ENCODE measurements at regions not wholly inside any gene's neighbourhood (a gene's known extent, or its start where the extent isn't known, plus 50 kb on each side); places are given as distances from the start of the nearest gene placed in this dataset.

DNA sequence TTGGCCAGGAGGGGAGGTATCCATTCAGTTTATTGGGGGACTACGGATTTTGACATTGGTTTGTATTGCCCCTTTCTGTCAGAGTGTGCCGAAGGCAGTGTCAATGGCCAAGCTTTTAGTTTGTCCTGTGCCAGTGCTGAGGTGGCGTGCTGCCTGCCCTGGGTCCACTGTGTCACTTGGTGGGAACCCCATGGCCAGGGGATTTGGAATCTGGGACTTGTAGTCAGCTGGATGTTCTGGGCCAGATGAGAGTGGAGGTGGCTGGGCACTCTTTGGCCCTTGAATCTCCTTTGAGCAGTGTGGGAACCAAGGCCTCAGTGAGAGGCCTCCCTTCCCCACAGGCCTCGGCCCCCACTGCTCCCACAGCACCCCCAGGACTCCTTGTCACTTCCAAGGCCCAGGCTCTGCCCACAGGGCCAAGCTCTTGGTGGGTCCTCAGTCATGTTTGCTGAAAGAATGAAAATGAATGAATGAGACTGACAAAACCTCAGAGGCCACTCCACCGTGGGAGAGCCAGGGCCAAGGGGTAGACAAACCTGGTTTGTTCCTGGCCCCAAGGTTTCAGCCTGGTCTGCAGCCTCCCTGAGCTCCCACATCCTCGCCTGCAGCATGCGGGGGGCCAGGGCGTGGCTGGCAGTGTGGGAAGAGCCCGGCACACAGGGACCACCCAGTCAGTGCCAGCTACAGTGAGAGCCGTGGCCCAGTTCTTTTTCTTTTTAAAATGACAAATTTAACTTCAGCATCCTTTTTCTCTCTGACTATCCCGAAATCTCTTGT is 412.2 kb downstream of the MATN1 start:
- FAIRE-seq = no peak

DNA sequence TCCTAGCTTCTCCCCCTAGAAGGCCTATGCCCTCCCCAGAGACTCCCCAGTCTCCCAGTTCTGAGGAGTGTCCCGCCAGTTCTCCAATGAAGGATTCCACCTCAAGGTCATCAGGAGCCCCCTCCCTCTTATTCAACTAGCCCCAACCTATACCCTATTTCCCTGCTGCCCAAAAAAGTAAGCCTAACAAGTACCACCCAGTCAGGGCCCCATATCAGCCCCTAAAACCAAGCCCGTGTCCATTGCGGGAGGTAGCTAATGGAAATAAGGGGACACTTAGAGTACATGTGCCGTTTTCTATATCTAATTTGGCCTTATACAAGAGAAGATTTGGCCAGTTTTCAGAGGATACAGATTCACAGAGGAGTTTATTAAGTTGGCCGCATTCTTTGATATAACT is 416.2 kb downstream of the MATN1 start:
- FAIRE-seq = no peak

DNA sequence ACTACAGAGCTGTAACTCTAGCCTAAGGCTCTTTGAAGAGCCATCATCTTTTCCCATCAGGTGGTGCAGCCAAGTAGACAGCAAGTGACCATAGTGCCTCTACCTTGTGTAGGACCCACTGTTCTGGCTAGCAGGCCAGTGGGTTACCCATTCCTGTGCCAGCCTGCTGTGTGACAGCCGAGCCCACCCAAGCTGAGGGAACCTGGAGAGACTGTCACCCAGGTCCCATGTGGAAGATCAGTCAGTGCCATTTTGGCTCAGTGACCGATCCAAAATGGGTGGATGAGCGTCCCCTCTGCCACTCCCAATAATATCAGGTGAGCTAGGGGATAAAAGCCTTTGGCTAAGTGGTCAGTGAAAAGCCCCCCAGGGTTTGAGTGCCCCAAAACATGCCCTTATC is 417.9 kb downstream of the MATN1 start:
- no peak for FAIRE-seq

DNA sequence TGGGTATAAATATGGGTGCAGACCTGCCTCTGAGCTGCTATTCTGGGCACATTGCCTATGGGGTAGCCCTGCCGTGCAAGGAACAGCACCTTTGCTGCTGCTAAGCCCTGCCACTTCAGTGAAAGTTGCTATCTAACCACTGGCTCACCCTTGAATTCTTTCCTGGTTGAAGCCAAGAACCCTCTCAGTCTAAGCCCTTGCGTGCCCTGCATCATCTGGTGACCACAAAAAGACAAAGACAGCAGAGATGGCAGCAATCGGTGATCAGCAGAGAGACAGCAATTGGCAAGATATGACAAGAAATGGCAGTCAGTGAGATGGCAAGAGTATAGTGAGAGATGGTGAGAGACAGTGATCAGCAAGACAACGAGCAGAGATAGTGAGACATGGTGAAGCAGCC is 418.3 kb downstream of the MATN1 start:
- FAIRE-seq = no peak

DNA sequence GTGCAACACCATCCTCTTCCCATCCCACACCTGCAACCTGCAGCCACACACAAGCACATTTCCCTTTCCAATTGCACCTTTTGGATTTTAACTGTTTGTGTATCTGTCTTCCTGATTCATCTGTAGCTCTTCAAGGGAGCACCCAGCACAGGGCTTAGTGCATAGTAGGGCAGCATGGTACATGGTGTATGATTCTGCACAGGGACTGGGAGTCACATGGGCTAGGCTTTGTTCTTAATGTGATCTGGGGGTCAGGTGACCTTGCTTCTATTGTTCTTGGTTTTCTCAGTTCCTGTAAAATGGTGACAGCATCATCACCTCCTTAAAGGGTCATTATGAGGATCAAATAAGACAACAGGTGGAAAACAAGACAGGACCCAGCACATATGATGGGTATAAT is 419.3 kb downstream of the MATN1 start:
- FAIRE-seq = no peak

DNA sequence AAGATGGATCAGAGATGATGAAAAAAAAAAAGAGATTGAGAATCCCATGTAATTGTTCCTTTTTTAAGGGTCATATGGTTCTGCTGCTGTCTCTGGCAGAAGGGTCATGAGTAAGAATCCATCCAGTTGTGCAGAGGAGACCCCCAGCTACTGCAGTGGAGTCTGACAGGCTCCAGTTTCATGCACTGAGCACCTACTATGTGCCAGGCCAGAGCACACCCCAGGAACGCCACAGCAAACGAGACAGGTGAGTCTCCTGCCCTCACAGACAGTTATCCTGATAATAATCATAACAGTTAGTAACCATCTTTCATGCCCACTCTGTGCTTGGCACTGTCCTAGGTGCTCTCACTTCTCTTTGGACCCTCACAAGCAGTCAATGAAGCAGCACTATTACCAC is 420.0 kb downstream of the MATN1 start:
- no peak for FAIRE-seq

DNA sequence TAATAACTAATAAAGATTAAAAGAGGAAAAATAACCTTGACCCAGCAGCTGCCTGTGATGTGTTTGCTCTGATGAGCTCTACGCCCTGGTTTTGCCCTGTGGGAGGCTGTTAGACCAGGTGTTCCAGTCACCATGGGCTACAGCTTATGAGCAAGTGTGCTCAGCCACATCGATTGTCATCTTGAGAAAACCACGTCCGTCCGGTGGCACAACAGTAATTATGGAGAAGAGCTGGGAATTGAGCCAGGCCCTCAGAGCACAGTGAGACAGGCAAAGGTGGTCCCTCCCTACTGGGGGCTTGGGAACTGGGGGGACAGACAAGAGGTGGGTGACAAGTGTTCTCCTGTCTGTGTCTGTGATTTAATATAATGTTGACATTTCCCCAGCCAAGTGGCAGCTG is 420.5 kb downstream of the MATN1 start:
- FAIRE-seq = no peak

DNA sequence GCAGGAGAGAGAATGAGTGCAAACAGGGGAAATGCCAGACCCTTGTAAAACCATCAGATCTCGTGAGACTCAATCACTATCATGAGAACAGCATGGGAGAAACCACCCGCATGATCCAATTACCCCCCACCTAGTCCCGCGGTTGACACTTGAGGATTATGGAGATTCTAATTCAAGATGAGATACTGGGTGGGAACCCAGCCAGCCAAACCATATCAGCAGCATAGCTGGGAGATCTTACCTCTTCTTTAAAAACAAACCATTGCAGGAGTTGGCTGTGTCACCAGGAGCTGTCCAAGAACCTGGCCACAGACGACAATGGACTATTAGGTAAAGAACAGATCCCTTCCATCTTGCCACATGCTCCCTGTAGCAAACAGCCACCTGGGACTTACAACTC is 422.7 kb downstream of the MATN1 start:
- FAIRE-seq = no peak

DNA sequence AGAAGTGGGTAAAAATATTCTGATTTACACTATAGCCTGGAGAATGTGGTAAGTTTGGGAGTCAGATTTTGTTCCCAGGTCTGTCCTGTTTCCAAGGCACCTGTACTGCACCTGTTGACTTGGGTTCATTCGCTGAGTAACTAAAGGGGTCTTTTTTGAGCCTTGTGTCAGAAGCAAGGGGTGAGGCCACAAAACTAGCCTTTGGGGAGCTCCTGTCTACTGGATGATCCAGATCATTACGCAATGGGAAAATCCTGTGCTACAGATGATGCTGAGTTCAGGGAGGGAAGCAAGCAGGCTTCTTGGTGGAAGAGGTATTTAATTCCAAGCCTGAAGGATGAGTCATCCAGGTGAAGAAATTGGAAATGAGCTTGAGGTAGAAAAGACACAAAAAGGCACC is 424.0 kb downstream of the MATN1 start:
- no peak for FAIRE-seq

DNA sequence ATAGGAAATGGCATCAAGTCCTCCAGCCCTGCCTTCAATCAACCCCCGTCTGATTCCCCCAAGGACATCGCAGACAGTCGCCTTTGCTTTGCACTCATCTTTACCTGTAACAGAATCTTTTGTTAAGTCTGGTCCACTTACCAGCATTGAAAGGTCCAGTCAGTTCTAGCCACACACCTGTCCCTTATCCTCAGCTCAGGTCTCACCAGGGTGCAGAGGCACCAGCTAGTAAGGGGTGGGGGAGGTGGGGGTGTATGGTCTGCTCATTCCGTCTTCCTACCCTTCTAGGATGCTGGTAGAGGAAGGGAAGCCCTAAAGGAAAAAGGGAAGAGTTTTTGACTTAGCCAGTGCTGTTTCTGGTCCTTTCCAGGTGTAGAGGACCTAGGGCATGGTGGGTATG is 427.7 kb downstream of the MATN1 start:
- no peak for FAIRE-seq

DNA sequence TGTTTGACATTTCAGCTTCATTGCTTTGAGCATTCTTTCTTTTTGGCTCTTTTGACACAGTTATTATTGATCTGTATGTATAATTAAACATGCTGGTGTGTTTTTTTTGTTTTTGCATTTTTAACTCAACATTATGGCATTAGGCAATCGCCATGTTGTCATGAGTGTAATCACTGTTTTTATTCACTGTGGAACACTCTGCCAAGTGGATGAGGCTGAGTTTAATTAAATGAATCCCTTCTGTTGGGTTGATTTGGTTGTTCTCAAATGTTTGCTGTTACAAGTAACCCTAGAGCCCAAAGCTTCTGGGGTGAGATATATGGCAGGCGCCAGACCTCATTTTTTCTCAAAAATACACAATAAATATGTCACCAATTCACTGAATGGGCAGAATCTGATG is 428.1 kb downstream of the MATN1 start:
- FAIRE-seq = no peak

DNA sequence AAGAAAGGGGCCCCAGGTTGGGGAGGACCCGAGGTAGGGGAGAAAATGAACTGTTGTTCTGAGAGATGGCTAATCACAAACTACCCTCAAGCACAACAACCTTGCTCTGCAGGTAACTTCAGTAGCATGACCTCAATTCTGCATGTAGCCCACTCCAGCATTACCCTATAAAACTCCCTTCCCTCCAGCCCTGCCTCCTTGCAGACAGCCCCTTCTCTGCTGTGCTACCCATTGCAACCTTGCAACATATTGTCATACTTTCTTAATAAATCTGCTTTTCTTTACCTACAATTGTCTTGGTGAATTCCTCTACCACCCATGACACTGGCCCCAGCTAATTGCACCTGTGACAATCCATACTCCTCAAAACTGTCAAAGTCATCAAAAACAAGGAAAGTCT is 428.9 kb downstream of the MATN1 start:
- FAIRE-seq = no peak

DNA sequence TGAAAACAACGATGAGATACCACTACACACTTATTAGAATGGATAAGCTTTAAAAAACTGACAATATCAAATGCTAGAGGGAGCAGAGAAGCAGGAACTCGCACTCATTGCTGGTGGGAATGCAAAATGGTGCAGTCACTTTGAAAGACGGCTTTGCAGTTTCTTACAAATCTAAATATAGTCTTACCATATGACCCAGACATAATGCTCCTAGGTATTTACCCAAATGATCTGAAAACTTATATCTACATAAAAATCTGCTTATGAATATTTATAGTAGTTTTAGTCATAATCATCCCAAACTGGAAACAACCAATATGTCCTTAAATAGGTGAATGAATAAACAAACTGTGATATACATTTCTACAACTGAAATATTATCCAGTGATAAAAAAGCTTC is 430.9 kb downstream of the MATN1 start:
- no peak for FAIRE-seq

DNA sequence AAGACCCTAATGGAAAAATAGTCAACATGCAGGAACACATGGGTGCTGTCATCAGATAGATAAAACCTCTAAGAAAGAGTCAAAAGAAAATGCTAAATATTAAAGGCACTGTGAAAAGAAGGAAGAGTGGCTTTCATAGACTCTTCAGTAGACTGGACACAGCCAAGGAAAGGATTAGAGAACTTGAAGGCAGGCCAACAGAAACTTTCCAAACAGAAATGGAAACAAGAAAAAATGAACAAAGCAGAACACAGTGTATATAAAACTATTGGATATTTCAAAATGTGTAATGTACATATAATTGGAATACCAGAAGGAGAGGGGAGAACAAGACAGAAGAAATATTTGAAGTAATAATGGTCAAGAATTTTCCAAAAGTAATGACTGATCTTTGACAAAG is 431.9 kb downstream of the MATN1 start:
- FAIRE-seq = no peak

DNA sequence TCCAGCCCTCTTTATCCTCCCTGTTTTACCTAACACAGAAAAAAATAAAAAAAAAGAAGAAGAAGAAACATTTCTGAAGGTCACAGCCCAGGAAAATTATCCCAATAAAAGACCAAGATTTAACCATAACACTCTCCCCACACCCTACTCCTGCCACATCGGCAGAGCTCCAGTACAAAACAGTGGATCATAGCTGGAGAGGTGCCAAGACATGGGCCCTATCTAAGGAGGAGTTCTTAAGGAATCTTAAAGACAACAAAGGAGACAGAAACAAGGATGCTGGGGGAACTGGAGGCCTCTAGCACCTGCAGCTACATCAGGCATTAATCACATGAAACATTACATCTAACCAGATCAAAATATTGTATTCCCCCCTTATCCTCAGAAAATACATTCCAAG is 432.8 kb downstream of the MATN1 start:
- FAIRE-seq = no peak

DNA sequence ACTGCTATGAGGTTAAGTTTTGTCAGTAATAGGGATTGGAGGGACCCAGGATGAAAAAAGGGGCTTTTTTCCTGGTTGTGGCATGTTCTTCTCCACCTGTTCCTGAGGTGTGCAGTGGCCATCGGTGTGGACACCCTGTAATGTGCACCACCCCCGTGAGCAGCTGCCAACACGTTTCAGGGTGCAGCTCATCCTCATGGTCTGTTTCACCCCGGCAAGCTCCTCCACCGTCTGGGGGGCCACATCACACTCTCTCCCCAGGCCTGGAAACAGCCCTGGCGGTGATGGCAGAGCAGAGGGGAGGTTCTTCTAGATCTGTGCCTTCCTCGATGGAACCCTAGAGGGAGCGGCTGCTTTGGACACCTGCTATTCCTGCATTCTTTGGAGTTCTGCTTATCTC is 435.4 kb downstream of the MATN1 start:
- FAIRE-seq = no peak

DNA sequence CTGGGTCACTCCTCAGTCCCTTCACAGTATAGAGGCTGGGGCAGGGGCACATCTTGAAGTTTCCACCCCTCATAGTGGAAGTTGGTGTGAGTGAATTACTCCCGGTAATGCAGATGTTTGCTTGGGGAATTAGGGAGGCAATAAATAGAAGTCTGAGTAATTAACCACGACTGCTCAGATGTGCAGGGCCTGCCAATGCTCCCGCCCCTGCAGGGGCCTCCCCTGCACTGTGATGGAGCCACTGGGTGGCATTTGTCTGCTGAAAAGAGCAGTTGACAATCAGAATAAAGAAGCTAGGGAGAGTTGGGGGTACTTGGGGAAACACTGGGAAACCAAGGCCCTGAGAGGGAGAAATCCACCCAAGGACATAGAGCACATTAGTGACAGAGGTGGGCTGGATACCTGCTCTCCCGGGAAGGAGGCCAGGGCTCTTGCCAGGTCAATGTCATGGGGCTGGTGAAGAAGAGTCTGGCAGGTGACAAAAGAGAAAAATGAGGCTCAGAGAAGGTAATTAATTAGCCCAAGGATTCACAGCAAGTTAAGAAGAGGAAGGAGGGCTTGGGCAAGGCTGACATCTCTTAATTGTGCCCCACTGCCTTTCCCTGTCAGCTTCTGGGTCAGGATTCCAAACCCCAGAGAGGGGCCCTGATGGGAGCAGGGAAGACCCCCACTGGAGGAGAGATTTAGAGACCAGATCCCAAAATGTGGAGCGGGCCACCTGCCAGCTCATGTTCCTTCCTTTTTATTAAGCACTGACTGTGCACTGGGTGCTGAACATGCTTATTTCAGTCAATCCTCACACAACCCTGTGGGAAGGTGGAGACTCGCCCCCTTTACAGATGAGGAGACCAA is 436.2 kb downstream of the MATN1 start:
- no peak for FAIRE-seq

DNA sequence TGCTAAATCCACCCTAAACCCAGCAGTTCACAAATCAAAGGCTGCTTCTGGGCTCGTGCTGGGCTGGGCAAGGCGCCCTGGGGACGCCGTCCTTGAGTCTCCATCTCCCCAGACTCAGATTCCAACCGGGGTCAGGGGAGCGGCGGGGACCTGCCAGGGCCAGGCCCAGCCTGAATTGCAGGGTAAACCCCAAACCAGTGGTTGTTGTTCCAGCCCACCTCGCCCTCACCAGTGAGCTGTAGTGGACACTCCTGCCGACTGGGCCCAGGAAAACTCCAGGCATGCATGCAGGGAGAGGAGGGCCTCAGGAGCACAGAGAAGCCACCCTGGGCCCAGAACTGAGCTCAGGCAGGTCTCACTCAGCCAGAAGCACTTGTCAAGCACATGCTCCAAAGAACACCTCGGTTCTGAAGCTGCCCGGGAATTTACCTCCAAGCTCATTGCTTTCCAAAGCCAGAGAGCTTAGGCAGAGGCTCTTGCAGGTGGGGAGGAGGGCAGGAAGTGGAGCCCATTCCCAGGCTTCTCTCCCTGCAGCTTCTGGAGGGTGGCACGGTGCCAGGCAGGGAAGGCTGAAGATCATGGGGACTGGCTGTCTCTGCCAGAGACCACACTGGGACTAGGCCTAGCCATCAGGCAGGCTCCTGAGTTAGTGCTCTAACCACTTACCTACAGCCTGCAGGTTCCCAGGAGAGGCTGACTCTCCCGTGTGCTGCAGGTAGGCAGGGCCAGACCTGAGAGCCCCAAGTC is 437.0 kb downstream of the MATN1 start:
- FAIRE-seq = no peak

DNA sequence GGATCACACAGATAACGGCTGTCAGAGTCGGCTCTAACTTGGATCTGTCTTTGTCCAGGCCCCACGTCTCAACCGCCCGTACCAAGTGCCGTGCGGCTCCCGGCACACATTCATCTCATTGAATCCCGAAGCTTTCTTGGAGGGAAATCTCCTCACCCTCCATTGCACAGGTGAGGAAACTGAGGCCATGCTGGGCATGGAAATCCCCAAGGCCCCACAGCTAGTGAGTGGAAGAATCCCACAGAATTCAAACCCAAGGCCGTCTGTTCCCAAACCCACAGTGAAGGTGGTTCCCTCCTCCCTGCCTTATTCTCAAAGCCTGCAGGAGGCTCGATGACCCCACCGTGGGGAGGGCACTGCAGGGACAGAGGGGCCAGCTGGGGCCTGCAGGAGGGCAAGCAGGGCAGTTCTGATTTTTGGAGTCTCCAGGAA is 437.9 kb downstream of the MATN1 start:
- no peak for FAIRE-seq

DNA sequence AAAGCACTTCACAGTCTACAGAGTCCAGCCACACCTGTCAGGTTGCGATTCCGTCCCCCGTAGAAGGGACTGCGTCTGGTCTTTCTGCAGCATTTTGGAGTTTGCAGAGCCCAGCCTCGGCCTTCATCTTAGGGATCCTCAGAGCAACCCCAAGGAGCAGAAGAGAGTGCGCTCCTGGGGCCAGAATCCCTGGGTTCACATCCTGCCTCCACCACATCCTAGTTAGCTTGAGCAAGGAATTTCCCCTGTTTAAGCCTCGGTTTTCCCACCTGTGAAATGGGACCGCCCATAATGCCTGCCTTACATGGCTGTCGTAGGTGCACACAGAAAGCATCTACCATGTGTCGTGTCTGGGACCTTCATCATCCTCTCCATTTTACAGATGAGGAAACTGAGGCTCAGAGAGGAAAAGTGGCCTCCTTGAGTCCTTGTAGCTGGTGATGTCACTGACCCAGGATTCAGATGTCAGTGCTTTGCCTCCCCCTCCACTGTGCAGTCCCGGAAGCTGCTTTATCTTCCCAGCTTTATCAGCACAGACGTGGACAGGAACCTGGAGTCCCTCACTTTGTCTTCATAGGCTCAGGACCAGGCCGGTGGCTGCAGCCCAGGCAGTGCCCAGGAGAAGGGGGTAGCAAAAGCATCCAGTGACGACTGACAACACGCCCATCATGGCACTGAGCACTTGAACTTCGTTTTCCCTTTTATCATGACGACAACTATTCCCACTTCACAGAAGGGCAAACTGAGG is 438.5 kb downstream of the MATN1 start:
- no peak for FAIRE-seq

DNA sequence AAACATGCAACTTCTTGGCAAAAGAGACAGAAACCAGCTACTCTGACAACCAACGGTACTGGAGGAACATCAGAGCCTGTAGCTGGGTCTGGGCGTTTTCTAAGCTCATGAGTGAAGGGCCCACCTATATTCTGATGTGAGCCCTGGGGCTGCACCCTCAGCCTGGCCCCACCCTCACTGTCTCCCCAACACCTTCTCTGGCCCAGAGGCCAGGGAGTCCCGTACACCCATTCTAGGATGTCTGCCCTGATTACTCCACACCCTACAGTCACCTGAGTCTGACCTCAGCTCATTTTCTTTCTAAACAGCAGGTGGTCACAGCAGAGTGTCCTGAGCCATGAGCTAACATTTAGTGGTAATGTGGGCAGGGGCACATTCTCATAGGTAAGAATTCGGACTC is 439.2 kb downstream of the MATN1 start:
- no peak for FAIRE-seq

DNA sequence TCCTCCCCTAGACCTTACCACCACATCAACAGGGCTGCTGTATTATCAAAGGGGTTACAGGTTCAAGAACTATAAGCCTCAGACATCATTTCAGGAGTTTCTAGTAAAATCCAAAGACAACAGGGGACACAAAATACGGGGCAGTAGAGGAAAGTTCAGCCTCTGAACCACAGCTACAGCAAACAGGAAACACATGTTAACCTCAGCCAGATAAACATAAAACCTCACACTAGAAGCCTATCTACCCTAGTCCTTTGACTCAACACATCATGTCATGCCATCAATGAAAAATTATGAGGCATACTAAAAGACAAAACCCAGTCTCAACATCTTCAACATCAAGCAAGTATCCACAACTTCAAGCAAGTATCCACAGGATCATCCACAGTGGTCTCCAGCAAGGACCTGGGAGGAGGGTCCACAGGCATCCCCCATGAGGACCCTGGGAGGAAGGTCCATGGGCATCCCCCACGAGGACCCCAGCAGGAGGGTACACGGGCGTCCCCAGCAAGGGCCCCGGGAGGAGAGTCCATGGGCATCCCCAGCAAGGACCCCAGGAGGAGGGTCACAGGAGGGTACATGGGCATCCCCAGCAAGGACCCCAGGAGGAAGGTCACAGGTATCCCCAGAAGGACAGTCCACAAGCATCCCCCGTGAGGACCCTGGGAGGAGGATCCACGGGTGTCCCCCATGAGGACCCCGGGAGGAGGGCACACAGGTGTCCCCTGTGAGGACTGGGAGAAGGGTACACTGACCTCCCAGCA is 440.0 kb downstream of the MATN1 start:
- FAIRE-seq = no peak

All from TTC549 (cell line).